ENCODE measurements at regions not wholly inside any gene's neighbourhood (a gene's known extent, or its start where the extent isn't known, plus 50 kb on each side); places are given as distances from the start of the nearest gene placed in this dataset.

DNA sequence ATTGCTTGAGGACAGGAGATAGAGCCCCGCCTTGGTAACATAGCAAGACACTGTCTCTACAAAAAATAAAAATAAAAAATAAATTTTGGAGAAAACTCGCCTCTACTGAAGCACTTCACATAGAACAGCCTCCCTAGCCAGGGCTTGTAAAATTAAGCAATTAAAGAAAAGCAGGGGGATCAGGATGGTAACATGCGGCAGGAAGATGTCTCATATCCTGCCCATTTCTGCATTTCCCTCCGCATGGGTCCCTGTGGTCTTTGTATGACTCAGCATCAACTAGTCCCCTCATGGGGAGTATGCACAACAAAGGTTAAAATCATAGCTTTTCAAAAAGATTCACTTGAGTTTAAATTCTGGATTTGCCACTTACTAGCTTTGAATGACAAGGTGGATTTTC is 379.0 kb downstream of the EPHA7 start:
- no peak for DNase-seq (ENCODE audit: extremely low spot score, unreplicated experiment)
- Mint-ChIP-seq H3K27me3 (ENCODE audit: unreplicated experiment) (no peaks in the 10 kb centered on the region), H3K36me3 (ENCODE audit: unreplicated experiment) (no peaks in the 10 kb centered on the region), H3K27ac (ENCODE audit: unreplicated experiment) (no peak overlapping the region), H3K4me1 (ENCODE audit: unreplicated experiment) (peaks cover 4% of the 10 kb centered on the region), H3K4me3 (ENCODE audit: unreplicated experiment) (no peak overlapping the region), H3K9me3 (ENCODE audit: unreplicated experiment) (peaks cover 18% of the 10 kb centered on the region)
- TF ChIP-seq, protein P1, sequence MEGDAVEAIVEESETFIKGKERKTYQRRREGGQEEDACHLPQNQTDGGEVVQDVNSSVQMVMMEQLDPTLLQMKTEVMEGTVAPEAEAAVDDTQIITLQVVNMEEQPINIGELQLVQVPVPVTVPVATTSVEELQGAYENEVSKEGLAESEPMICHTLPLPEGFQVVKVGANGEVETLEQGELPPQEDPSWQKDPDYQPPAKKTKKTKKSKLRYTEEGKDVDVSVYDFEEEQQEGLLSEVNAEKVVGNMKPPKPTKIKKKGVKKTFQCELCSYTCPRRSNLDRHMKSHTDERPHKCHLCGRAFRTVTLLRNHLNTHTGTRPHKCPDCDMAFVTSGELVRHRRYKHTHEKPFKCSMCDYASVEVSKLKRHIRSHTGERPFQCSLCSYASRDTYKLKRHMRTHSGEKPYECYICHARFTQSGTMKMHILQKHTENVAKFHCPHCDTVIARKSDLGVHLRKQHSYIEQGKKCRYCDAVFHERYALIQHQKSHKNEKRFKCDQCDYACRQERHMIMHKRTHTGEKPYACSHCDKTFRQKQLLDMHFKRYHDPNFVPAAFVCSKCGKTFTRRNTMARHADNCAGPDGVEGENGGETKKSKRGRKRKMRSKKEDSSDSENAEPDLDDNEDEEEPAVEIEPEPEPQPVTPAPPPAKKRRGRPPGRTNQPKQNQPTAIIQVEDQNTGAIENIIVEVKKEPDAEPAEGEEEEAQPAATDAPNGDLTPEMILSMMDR (IDR thresholded peaks at IDR 0.05), result no peak

DNA sequence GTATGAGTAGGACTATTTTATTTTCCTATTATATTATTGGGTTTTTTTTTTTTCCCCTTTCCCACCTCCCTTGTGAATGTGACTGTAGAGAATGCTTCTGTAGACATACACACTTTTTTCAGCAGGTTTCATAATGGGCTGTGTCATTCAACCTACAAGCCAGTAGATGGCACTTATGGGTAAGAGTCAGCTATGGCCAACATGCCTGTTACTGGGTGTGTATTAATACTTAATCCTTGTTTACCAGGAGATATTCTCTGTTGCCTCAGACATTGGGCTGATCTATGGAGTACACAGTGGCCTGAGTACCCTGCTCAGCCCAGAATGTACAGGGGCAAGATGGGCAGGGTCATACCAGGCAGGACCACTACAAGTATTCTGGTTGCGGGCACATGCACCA is 382.5 kb downstream of the EPHA7 start:
- no peak overlapping the region for H3K27ac Mint-ChIP-seq (ENCODE audit: unreplicated experiment)
- TF ChIP-seq, protein P1 (IDR thresholded peaks at IDR 0.05), result peak; percentile 30
- peaks cover 4% of the 10 kb centered on the region for H3K4me1 Mint-ChIP-seq (ENCODE audit: unreplicated experiment)
- peaks cover 18% of the 10 kb centered on the region for H3K9me3 Mint-ChIP-seq (ENCODE audit: unreplicated experiment)
- no peaks in the 10 kb centered on the region for H3K27me3 Mint-ChIP-seq (ENCODE audit: unreplicated experiment)
- H3K36me3 Mint-ChIP-seq (ENCODE audit: unreplicated experiment), result no peaks in the 10 kb centered on the region
- H3K4me3 Mint-ChIP-seq (ENCODE audit: unreplicated experiment), result no peak overlapping the region
- DNase-seq (ENCODE audit: extremely low spot score, unreplicated experiment), result no peak

DNA sequence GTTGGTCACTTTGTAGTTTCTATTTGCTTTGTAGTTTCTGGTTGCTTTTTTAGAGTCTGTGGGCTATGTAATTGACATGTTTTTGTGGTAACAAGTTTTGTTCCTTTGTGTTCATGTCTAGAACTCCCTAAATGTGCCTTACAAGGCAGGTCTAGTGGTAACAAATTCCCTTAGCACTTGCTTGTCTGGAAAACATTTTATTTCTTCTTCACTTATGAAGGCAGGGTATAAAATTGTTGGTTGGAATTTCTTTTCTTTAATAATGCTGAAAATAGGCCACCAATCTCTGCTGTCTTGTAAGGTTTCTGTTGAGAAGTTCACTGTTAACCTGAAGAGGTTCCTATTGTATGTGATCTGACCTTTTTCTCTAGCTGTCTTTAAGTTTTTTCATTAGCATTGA is 383.6 kb downstream of the EPHA7 start:
- H3K27ac Mint-ChIP-seq (ENCODE audit: unreplicated experiment), result no peak overlapping the region
- peaks cover 18% of the 10 kb centered on the region for H3K9me3 Mint-ChIP-seq (ENCODE audit: unreplicated experiment)
- peaks cover 4% of the 10 kb centered on the region for H3K4me1 Mint-ChIP-seq (ENCODE audit: unreplicated experiment)
- no peak for DNase-seq (ENCODE audit: extremely low spot score, unreplicated experiment)
- no peak overlapping the region for H3K4me3 Mint-ChIP-seq (ENCODE audit: unreplicated experiment)
- H3K36me3 Mint-ChIP-seq (ENCODE audit: unreplicated experiment), result no peaks in the 10 kb centered on the region
- H3K27me3 Mint-ChIP-seq (ENCODE audit: unreplicated experiment), result no peaks in the 10 kb centered on the region
- TF ChIP-seq, protein P1 (IDR thresholded peaks at IDR 0.05), result no peak

DNA sequence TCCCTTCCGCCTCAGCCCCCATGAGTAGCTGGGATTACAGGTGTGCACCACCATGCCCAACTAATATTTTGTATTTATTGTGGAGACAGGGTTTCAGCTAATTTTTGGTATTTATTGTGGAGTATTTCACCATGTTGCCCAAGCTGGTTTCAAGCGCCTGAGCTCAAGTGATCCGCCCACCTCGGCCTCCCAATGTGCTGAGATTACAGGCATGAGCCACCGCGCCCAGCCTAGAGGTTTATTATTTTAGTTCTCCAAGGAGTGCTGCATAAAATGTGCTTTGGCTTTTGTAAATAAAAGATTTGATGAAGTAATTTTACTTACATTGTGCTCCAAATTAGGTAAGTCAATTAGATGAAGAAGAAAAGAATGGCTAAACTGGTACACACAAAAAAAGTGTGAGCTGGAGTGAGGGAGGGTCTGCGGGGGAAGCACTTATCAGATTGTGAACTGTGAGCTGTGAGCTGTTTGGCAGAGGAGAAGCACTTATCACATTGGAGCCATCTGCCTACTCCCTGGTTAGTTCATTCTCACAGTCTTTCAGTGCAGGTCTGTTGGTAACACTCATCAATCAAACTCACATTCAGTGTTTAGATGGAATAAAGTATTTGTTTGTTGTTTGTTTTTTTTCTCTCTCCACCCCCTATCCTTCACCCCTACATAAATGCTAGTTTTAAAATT is 398.0 kb downstream of the EPHA7 start:
- Mint-ChIP-seq H3K36me3 (ENCODE audit: unreplicated experiment) (no peaks in the 10 kb centered on the region), H3K27ac (ENCODE audit: unreplicated experiment) (no peak overlapping the region), H3K27me3 (ENCODE audit: unreplicated experiment) (peaks cover 3% of the 10 kb centered on the region), H3K9me3 (ENCODE audit: unreplicated experiment) (peaks cover 10% of the 10 kb centered on the region), H3K4me1 (ENCODE audit: unreplicated experiment) (no peaks in the 10 kb centered on the region), H3K4me3 (ENCODE audit: unreplicated experiment) (no peak overlapping the region)
- no peak for DNase-seq (ENCODE audit: extremely low spot score, unreplicated experiment)
- TF ChIP-seq, protein P1 (IDR thresholded peaks at IDR 0.05), result no peak

DNA sequence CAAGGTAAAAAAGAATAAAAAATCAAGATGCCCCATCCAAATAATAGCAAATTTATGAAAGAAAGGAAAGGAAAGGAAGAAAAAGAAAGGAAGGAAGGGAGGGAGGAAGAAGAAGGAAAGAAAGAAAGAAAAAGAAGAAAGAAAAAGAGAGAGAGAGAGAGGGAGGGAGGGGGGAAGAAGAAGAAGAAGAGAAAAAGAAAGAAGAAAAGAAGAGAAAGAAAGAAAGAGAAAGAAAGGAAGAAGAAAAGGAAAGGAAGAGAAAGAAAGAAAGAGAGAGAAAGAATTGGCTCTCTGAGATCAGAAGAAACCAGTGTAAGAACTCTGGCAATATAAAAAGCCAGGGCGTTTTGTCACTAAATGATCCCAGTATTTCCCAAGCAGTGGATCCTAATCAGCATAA is 401.7 kb downstream of the EPHA7 start:
- H3K9me3 Mint-ChIP-seq (ENCODE audit: unreplicated experiment), result peaks cover 7% of the 10 kb centered on the region
- TF ChIP-seq, protein P1 (IDR thresholded peaks at IDR 0.05), result no peak
- H3K4me3 Mint-ChIP-seq (ENCODE audit: unreplicated experiment), result no peak overlapping the region
- no peak for DNase-seq (ENCODE audit: extremely low spot score, unreplicated experiment)
- H3K36me3 Mint-ChIP-seq (ENCODE audit: unreplicated experiment), result no peaks in the 10 kb centered on the region
- peaks cover 3% of the 10 kb centered on the region for H3K27me3 Mint-ChIP-seq (ENCODE audit: unreplicated experiment)
- no peak overlapping the region for H3K27ac Mint-ChIP-seq (ENCODE audit: unreplicated experiment)
- H3K4me1 Mint-ChIP-seq (ENCODE audit: unreplicated experiment), result no peaks in the 10 kb centered on the region

Measured in osteocyte (in vitro differentiated cells).